Endodermal cell (in vitro differentiated cells): ENCODE measurements at regions not wholly inside any gene's neighbourhood (a gene's known extent, or its start where the extent isn't known, plus 50 kb on each side); places are given as distances from the start of the nearest gene placed in this dataset.

Experiments
- DNase-seq: peaks from one replicate; pipeline ENCODE4 v3.0.0-alpha.2; 2017
- H3K27ac ChIP-seq: 2 replicates; pipeline ENCODE4 v1.5.1; 2013; ENCODE audit warnings: mild to moderate bottlenecking, low read depth, low read length, moderate library complexity
- H3K27me3 ChIP-seq: 2 replicates; pipeline ENCODE4 v1.6.1; 2013; ENCODE audit warnings: mild to moderate bottlenecking, low read length, moderate library complexity; ENCODE audit not compliant: insufficient read depth, control insufficient read depth, poor library complexity, severe bottlenecking
- H3K36me3 ChIP-seq: 2 replicates; pipeline ENCODE4 v1.7.0; 2013; ENCODE audit warnings: mild to moderate bottlenecking, low read length, moderate library complexity; ENCODE audit not compliant: control insufficient read depth, insufficient read depth
- H3K4me1 ChIP-seq: one replicate; pipeline ENCODE4 v1.7.0; 2013; ENCODE audit warnings: low read length; ENCODE audit not compliant: control insufficient read depth, insufficient read depth
- H3K4me3 ChIP-seq: 2 replicates; pipeline ENCODE4 v1.5.1; 2013; ENCODE audit warnings: mild to moderate bottlenecking, low read length, moderate library complexity
- H3K9ac ChIP-seq: 2 replicates; pipeline ENCODE4 v1.6.1; 2013; ENCODE audit warnings: mild to moderate bottlenecking, low read length, moderate library complexity; ENCODE audit not compliant: poor library complexity, severe bottlenecking; ENCODE audit errors: extremely low read depth
- H3K9me3 ChIP-seq: 2 replicates; pipeline ENCODE4 v1.6.1; 2013; ENCODE audit warnings: mild to moderate bottlenecking, low read length, moderate library complexity; ENCODE audit not compliant: control insufficient read depth
- H3K27ac Mint-ChIP-seq: 2 replicates; pipeline ENCODE4 v1.8.0; 2020; ENCODE audit warnings: mixed read lengths
- H3K27me3 Mint-ChIP-seq: 2 replicates; pipeline ENCODE4 v1.8.0; 2021; ENCODE audit warnings: mild to moderate bottlenecking, mixed read lengths; ENCODE audit not compliant: insufficient read depth
- H3K36me3 Mint-ChIP-seq: 2 replicates; pipeline ENCODE4 v1.8.0; 2020; ENCODE audit warnings: low read depth, mixed read lengths
- H3K4me1 Mint-ChIP-seq: 2 replicates; pipeline ENCODE4 v1.8.0; 2020; ENCODE audit warnings: mixed read lengths
- H3K4me3 Mint-ChIP-seq: 2 replicates; pipeline ENCODE4 v1.8.0; 2020; ENCODE audit warnings: mild to moderate bottlenecking, moderate library complexity, mixed read lengths
- H3K9me3 Mint-ChIP-seq: 2 replicates; pipeline ENCODE4 v1.8.0; 2020; ENCODE audit warnings: mild to moderate bottlenecking, mixed read lengths
- WGBS, 2 experiments: methylation state at CpG; one replicate each; pipeline versions ENCODE4 v1.1.5 to v1.1.7; 2013; ENCODE audit warnings: missing lambda C conversion rate in 2 of 2, mixed read lengths in 1 of 2; ENCODE audit not compliant: insufficient coverage in 1 of 2, insufficient read length in 1 of 2; 5-methylcytosine and 5-hydroxymethylcytosine counted together
- TF ChIP-seq, protein P1 (sequence below): fragments of 200-600 bp; sonication (generic); conservative IDR thresholded peaks from 2 replicates; pipeline ENCODE4 v1.5.0; 2021; ENCODE audit warnings: antibody characterized with exemption, mild to moderate bottlenecking

DNA sequence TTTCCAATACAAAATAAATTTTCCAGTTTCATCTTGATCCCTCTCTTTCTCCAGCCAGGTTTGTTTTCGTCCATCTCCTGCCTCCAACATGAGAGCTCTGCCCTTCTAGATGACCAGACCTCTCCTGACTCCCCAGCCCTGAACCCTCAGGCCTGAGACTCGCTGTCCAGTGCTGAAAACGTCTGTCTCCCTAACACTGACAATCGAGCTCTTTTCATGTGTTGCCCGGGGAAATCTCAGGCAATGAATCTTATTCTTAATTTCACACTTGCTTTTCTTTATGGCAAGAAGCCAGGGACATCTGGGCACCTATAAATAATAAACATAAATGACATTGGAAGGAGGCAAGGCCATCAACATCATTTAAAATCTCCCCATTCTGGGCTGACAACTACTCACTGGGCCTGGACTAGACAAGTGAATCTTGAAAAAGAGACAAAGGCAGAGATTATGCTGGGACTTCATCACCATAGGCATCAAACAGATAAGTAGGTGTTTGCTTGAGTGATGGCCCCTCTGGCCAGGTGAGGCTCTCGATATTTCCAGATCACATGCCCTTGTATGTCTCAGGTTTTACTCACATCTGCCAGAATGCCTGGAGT, 274.5 kb upstream of the B3GAT1 start:
- 63 to 67% methylated on average over 6 of the region's 6 CpGs for WGBS, 2 experiments
- Mint-ChIP-seq H3K27ac (no peak overlapping the region), H3K9me3 (no peaks in the 10 kb centered on the region), H3K4me3 (no peak overlapping the region), H3K36me3 (no peaks in the 10 kb centered on the region), H3K4me1 (no peaks in the 10 kb centered on the region), H3K27me3 (peaks cover 2% of the 10 kb centered on the region)
- H3K27me3 ChIP-seq = no peaks in the 10 kb centered on the region
- no peak overlapping the region for H3K4me3 ChIP-seq
- no peaks in the 10 kb centered on the region for H3K9me3 ChIP-seq
- DNase-seq = peak; percentile 75
- H3K4me1 ChIP-seq = peaks cover 4% of the 10 kb centered on the region
- no peak overlapping the region for H3K9ac ChIP-seq
- TF ChIP-seq, protein P1, sequence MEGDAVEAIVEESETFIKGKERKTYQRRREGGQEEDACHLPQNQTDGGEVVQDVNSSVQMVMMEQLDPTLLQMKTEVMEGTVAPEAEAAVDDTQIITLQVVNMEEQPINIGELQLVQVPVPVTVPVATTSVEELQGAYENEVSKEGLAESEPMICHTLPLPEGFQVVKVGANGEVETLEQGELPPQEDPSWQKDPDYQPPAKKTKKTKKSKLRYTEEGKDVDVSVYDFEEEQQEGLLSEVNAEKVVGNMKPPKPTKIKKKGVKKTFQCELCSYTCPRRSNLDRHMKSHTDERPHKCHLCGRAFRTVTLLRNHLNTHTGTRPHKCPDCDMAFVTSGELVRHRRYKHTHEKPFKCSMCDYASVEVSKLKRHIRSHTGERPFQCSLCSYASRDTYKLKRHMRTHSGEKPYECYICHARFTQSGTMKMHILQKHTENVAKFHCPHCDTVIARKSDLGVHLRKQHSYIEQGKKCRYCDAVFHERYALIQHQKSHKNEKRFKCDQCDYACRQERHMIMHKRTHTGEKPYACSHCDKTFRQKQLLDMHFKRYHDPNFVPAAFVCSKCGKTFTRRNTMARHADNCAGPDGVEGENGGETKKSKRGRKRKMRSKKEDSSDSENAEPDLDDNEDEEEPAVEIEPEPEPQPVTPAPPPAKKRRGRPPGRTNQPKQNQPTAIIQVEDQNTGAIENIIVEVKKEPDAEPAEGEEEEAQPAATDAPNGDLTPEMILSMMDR = no peak
- peak overlapping the region; percentile 75 for H3K27ac ChIP-seq
- H3K36me3 ChIP-seq = no peaks in the 10 kb centered on the region

DNA sequence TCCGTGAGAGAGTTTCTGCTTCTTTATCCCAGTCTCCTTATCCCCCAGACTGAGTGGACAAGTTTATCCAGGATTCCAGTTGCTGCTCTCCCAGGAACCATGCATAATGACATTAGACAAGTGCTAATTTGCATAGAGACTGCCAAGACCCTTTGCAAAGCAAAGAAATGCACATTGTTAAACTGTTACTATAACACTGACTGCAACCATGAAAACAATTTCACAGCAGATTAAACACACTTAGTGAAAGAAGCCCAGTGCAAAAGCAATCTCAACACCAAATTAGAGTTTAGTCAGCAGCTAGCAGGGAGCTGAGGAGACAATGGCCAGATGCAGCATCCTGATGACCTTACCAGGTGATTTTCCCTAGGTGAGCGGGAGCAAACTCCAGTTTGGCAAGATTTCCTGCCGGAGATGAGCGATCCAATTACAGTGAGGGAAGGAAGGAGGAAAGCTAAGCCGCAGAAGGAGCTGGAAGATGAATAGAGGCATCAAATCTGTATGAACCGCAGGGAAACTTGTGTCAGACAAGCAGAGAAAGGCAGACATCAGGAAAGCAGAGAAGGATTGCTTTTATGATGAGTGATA, 273.8 kb upstream of the B3GAT1 start:
- no peak for DNase-seq
- Mint-ChIP-seq H3K4me1 (no peaks in the 10 kb centered on the region), H3K9me3 (no peaks in the 10 kb centered on the region), H3K4me3 (no peak overlapping the region), H3K36me3 (no peaks in the 10 kb centered on the region), H3K27ac (no peak overlapping the region), H3K27me3 (peaks cover 2% of the 10 kb centered on the region)
- Histone ChIP-seq H3K36me3 (no peaks in the 10 kb centered on the region), H3K27ac (peak overlapping the region; percentile 75), H3K27me3 (no peaks in the 10 kb centered on the region), H3K4me1 (peaks cover 4% of the 10 kb centered on the region), H3K9ac (no peak overlapping the region), H3K9me3 (no peaks in the 10 kb centered on the region), H3K4me3 (no peak overlapping the region)
- 80 to 82% methylated on average over 6 of the region's 6 CpGs for WGBS, 2 experiments
- TF ChIP-seq, protein P1 = no peak

DNA sequence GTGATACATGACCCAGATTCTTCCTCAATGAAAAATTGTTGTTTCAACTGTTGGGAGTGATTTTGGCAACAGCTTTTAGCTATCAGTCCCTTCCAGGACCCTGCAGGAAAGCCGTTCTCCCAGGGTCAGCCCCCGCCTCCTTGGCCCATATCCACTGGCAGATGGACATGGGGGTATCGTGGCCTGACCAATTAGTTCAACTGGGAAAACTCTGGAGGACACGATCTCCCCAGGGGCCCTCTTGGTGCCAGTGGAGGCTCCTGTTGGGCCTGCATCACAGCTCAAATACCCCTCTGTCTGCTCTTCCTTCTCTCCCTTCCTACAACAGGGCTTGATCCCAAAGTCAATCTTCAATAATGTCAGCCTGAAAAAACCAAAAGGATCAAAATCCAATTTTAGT, 272.5 kb upstream of the B3GAT1 start:
- no peaks in the 10 kb centered on the region for H3K36me3 Mint-ChIP-seq
- H3K27ac ChIP-seq = no peak overlapping the region
- H3K27me3 Mint-ChIP-seq = no peaks in the 10 kb centered on the region
- H3K36me3 ChIP-seq = no peaks in the 10 kb centered on the region
- H3K4me3 ChIP-seq = no peak overlapping the region
- TF ChIP-seq, protein P1 = no peak
- no peaks in the 10 kb centered on the region for H3K4me1 Mint-ChIP-seq
- no peak overlapping the region for H3K4me3 Mint-ChIP-seq
- DNase-seq = no peak
- peaks cover 4% of the 10 kb centered on the region for H3K4me1 ChIP-seq
- H3K9ac ChIP-seq = no peak overlapping the region
- H3K27ac Mint-ChIP-seq = no peak overlapping the region
- WGBS, 2 experiments = 94% methylated on average over 3 of the region's 4 CpGs; no CpG with 5 or more reads in 1 of the 2 experiments
- H3K9me3 ChIP-seq = no peaks in the 10 kb centered on the region
- no peaks in the 10 kb centered on the region for H3K27me3 ChIP-seq
- H3K9me3 Mint-ChIP-seq = no peaks in the 10 kb centered on the region
